Peyer's patch (tissue), 4 donors: ENCODE measurements at regions not wholly inside any gene's neighbourhood (a gene's known extent, or its start where the extent isn't known, plus 50 kb on each side); places are given as distances from the start of the nearest gene placed in this dataset.
A peak's percentile ranks its signal among the peaks of the same experiment; 100 is the strongest.

Source experiments
- DNase-seq, 3 donors: peaks; one replicate each; pipeline ENCODE4 v3.0.0-alpha.2; 2017 to 2019
- H3K27ac ChIP-seq, 4 donors: fragments of 200-600 bp; sonication (generic); one replicate each; pipeline ENCODE4 v1.5.1; 2016 to 2019
- H3K27me3 ChIP-seq, 2 donors: fragments of 200-600 bp; sonication (generic); one replicate each; pipeline ENCODE4 v1.5.1; 2019
- H3K36me3 ChIP-seq, 3 donors: fragments of 200-600 bp; sonication (generic); one replicate each; pipeline ENCODE4 v1.5.1; 2016 to 2019
- H3K4me1 ChIP-seq, 4 donors: fragments of 200-600 bp; sonication (generic); one replicate each; pipeline ENCODE4 v1.5.1; 2016 to 2019
- H3K4me3 ChIP-seq, 4 donors: fragments of 200-600 bp; sonication (generic); 1 replicate in 3 of 4; 2 replicates in 1 of 4; pipeline ENCODE4 v1.5.1; 2016 to 2019; ENCODE audit warnings: mild to moderate bottlenecking in 1 of 4
- H3K9me3 ChIP-seq, 4 donors: fragments of 200-600 bp; sonication (generic); one replicate each; pipeline ENCODE4 v1.5.1; 2016 to 2019; ENCODE audit warnings: mild to moderate bottlenecking in 1 of 4
- POLR2A ChIP-seq, 2 donors: fragments of 450-650 bp; IDR thresholded peaks; one replicate each; pipeline ENCODE4 v1.5.1; 2017; ENCODE audit warnings: antibody characterized with exemption in 2 of 2, mild to moderate bottlenecking in 2 of 2, moderate library complexity in 2 of 2
- TF ChIP-seq, protein P1 (sequence below), 6 experiments: fragments of 450-650 bp in 4 of 6; fragments of 200-600 bp in 2 of 6; sonication (generic) in 1 of 6; IDR thresholded peaks; one replicate each; pipeline ENCODE4 v1.5.1; 2017 to 2019; ENCODE audit warnings: antibody characterized with exemption in 6 of 6, mild to moderate bottlenecking in 3 of 6, moderate library complexity in 1 of 6

DNA sequence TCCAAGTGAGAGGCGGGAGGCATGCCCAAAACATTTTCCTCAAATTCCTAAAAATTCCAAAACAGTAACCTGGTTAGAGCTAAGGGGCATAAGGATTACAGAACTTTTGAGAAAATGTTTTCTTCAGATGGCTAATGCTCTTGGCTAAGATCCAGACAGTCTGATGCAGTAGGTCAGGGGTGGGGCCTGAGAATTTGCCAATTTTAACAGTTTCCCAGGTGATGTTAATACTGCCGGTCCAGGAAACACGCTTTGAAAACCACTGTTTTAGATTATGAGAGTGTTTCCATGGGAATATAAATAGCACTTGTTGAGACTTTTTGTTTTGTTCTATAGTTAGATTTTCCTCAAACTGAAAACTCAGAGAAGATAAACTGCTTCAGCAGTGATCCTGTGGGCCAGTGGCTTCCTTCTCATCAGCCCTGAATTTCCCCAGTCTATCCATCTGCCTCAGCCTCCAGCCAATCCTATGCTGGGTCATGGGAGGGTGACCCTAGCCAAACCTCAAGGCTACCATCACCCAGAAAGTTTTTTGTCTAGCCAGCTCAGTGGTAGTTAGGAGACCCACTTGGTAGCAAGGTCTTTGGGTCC is 71.6 kb upstream of the ACP3 start:
- TF ChIP-seq, protein P1, sequence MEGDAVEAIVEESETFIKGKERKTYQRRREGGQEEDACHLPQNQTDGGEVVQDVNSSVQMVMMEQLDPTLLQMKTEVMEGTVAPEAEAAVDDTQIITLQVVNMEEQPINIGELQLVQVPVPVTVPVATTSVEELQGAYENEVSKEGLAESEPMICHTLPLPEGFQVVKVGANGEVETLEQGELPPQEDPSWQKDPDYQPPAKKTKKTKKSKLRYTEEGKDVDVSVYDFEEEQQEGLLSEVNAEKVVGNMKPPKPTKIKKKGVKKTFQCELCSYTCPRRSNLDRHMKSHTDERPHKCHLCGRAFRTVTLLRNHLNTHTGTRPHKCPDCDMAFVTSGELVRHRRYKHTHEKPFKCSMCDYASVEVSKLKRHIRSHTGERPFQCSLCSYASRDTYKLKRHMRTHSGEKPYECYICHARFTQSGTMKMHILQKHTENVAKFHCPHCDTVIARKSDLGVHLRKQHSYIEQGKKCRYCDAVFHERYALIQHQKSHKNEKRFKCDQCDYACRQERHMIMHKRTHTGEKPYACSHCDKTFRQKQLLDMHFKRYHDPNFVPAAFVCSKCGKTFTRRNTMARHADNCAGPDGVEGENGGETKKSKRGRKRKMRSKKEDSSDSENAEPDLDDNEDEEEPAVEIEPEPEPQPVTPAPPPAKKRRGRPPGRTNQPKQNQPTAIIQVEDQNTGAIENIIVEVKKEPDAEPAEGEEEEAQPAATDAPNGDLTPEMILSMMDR (IDR thresholded peaks at IDR 0.05), result no peak
- no peak for TF ChIP-seq POLR2A (IDR thresholded peaks at IDR 0.05)
- Histone ChIP-seq H3K27ac (no peak overlapping the region), H3K4me3 (no peak overlapping the region), H3K27me3 (no peaks in the 10 kb centered on the region), H3K4me1 (no peaks in the 10 kb centered on the region), H3K9me3 (no peaks in the 10 kb centered on the region), H3K36me3 (no peaks in the 10 kb centered on the region)
- DNase-seq, result no peak

DNA sequence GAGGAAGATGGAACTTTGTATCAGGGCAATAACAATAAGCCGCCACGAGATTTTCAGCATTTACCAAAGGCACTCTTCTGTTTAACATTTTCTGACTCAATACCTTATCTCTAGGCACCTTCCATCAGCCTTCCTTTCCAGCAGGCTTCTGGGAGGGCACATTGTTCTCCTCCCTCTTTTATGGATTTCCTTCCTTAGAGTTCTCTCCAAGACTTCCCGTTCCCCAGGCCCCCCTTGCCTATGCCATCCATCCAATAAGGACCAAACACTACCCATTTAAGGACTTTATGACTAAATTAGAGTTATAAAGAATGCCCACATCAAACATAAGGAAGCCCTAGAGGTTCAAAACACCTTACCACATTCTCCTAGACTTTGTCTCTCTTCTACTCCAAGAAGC is 71.0 kb upstream of the ACP3 start:
- TF ChIP-seq POLR2A (IDR thresholded peaks at IDR 0.05), result no peak
- TF ChIP-seq, protein P1 (IDR thresholded peaks at IDR 0.05), result no peak
- no peaks in the 10 kb centered on the region for H3K36me3 ChIP-seq
- no peaks in the 10 kb centered on the region for H3K9me3 ChIP-seq
- no peaks in the 10 kb centered on the region for H3K4me1 ChIP-seq
- no peak overlapping the region for H3K4me3 ChIP-seq
- H3K27ac ChIP-seq, result no peak overlapping the region
- DNase-seq, result no peak
- no peaks in the 10 kb centered on the region for H3K27me3 ChIP-seq

DNA sequence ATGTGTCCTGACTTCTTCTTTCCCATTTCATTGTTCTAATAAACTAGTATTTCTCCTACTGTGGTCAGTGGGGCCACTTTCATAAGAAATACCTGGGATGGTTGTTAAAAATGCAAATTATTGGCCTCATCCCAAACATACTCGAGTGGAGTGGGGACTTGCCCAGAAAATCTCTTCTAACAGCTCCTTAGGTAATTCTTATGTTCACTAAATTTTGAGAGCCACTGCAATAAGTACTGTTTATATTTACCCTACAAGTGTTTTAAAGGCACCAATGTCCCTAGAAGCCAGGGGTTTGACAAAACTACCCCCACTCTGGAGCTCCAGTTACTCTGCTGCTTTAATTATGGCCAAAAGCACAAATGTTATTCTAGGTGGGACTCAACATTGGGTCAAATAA is 70.0 kb upstream of the ACP3 start:
- DNase-seq, result no peak
- H3K27ac ChIP-seq, result no peak overlapping the region
- no peaks in the 10 kb centered on the region for H3K36me3 ChIP-seq
- no peaks in the 10 kb centered on the region for H3K4me1 ChIP-seq
- no peaks in the 10 kb centered on the region for H3K27me3 ChIP-seq
- no peak overlapping the region for H3K4me3 ChIP-seq
- no peak for TF ChIP-seq POLR2A (IDR thresholded peaks at IDR 0.05)
- TF ChIP-seq, protein P1 (IDR thresholded peaks at IDR 0.05), result no peak
- H3K9me3 ChIP-seq, result no peaks in the 10 kb centered on the region

DNA sequence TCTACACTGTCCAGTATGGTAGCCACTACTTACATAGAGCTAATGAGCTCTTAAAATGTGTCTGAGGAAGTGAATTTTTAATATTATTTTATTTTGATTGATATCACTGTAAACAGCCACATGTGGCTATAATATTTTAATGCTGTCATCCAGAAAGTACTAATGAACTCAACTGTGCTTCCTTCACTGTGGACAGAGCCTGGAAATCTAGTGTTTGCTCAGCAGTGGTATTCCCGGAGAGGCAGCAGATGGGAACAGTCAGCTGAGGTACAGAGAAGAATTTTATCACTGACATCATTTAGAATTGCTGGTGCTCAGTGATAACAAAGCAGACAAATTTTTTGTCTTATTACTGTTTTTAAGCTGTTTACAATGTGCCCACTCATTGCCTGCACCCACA is 68.7 kb upstream of the ACP3 start:
- DNase-seq, result no peak
- no peak overlapping the region for H3K27ac ChIP-seq
- no peak for TF ChIP-seq POLR2A (IDR thresholded peaks at IDR 0.05)
- TF ChIP-seq, protein P1 (IDR thresholded peaks at IDR 0.05), result no peak
- no peaks in the 10 kb centered on the region for H3K9me3 ChIP-seq
- no peak overlapping the region for H3K4me3 ChIP-seq
- no peaks in the 10 kb centered on the region for H3K27me3 ChIP-seq
- no peaks in the 10 kb centered on the region for H3K36me3 ChIP-seq
- no peaks in the 10 kb centered on the region for H3K4me1 ChIP-seq

DNA sequence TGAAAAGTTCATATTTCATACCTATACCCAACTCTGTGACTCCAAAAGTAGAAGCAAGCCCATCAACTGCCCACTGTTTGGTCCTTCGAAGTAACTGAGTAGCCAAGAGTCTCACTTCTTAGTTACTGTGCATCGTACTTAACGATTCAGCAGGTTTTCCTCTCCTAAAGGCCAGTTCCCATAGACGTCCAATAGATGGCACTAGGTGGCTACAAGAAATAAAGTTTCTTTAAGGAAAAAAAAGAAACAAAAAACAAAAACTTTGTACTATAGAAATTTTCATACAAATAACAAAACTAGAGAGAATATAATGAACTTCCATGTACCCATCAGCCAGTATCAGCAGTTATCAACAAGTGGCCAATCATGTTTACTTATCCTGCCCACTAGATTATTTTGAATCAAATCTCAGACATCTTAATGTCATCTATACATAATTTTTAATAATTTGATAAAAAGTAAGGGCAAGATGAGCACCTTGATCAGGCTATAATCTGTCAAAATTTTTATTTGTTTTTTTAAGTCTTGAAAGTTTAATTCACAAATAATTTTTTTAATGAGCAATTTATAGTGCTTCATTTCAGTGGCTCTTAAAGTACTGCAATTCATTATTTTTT is 63.8 kb upstream of the ACP3 start:
- DNase-seq, result peak in 1 of 3 donors; percentile 48
- no peak for TF ChIP-seq POLR2A (IDR thresholded peaks at IDR 0.05)
- TF ChIP-seq, protein P1 (IDR thresholded peaks at IDR 0.05), result peak in 5 of 6 experiments; percentile 5 to 84 (median 78)
- H3K36me3 ChIP-seq, result no peaks in the 10 kb centered on the region

More for the DNA sequence above, 63.8 kb upstream of the ACP3 start:
- Histone ChIP-seq H3K9me3 (no peaks in the 10 kb centered on the region), H3K4me3 (no peak overlapping the region), H3K4me1 (no peaks in the 10 kb centered on the region), H3K27ac (no peak overlapping the region), H3K27me3 (no peaks in the 10 kb centered on the region)
